GM12865 (cell line): ENCODE measurements at regions not wholly inside any gene's neighbourhood (a gene's known extent, or its start where the extent isn't known, plus 50 kb on each side); places are given as distances from the start of the nearest gene placed in this dataset.

Experiments
- DNase-seq: peaks from one replicate; pipeline ENCODE4 v3.0.0; 2010; ENCODE audit warnings: low read depth
- H3K4me3 ChIP-seq: 2 replicates; pipeline ENCODE4 v1.5.1; 2011; ENCODE audit warnings: mild to moderate bottlenecking, low read depth, low read length, control low read depth
- CTCF ChIP-seq: IDR thresholded peaks from 2 replicates; pipeline ENCODE4 v1.5.1; 2011; ENCODE audit warnings: low read length, control low read depth, low read depth, inconsistent platforms; ENCODE audit not compliant: insufficient read depth; ENCODE audit errors: missing control alignments

- no peak overlapping the region for H3K4me3 ChIP-seq
- TF ChIP-seq CTCF: no peak
- DNase-seq: no peak
Measured at GRCh38 chr5:15260356-15261268, 239.4 kb upstream of the FBXL7 start.

DNA sequence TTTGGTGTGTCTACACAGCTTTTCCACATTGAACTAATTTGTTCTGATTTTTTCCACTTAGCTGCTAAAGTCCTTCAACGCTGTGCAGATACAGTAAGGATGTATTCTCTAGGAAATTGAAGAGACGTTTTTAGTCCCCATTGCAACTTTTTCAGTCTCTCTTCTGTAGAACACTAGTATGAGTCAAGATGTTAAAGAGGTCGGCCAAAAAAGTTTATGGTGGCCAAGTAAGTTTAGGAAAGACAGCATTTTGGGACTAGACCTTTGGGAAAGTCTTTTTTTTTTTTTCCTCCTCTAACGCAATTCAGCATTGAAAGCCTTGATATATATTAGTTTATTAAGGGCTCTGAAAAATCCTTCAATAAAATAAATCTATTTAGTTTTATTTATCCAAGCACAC, 243.5 kb upstream of the FBXL7 start:
- no peak overlapping the region for H3K4me3 ChIP-seq
- TF ChIP-seq CTCF: no peak
- no peak for DNase-seq

DNA sequence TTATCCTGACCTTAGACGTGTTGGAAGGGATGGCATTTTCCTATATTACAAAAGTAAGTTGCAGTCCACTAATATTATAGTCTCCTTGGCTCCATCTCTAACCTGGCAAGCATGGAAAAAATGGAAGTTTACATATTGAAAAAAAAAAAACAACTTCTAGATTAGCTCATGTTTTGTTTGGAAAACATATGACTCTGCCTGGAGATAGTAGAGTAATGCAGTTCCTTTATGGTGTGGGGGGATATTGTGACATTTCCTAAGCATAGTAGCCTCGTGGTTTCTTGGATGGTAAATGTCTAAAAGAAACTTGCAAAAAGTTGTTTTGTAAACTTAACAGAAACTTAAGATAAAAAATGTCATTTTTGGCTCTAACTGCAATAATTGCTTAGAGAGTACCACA, 244.4 kb upstream of the FBXL7 start:
- DNase-seq: no peak
- no peak overlapping the region for H3K4me3 ChIP-seq
- no peak for TF ChIP-seq CTCF

DNA sequence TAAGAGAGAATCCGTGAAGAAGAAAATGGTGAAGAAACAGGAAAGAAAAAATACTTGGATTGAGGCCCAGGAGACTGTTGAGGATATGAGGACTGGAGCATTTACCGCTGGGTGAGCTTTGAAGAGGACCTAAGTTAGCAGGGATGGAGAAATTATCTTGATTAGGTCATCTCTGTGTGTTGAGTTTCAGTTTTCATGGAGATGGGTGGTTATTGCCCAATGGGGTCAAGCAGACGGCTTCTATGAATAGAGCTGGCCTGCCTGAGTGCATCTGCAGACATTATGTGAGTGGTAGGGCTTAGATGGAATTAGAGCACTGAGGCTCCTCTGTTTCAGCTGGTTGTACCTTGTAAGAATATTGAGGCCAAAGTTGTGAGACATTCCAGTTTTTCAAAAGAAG, 245.4 kb upstream of the FBXL7 start:
- DNase-seq: no peak
- no peak for TF ChIP-seq CTCF
- H3K4me3 ChIP-seq: no peak overlapping the region

GRCh38 chr5:15252331-15252730, 247.6 kb upstream of the FBXL7 start:
- no peak for TF ChIP-seq CTCF
- DNase-seq: no peak
- H3K4me3 ChIP-seq: no peak overlapping the region

GRCh38 chr5:15249152-15249551, 250.8 kb upstream of the FBXL7 start:
- H3K4me3 ChIP-seq: no peak overlapping the region
- TF ChIP-seq CTCF: no peak
- DNase-seq: no peak

GRCh38 chr5:15248731-15249130, 251.2 kb upstream of the FBXL7 start:
- H3K4me3 ChIP-seq: no peak overlapping the region
- DNase-seq: no peak
- TF ChIP-seq CTCF: no peak
